Gastrocnemius medialis (tissue), 4 donors: ENCODE measurements at regions not wholly inside any gene's neighbourhood (a gene's known extent, or its start where the extent isn't known, plus 50 kb on each side); places are given as distances from the start of the nearest gene placed in this dataset.

Experiments used
- POLR2A ChIP-seq, 2 donors: fragments of 450-650 bp; IDR thresholded peaks; one replicate each; pipeline ENCODE4 v1.6.1; 2017; ENCODE audit warnings: antibody characterized with exemption in 2 of 2, mild to moderate bottlenecking in 2 of 2, moderate library complexity in 2 of 2
- TF ChIP-seq, protein P1 (sequence below), 5 experiments: fragments of 450-650 bp in 3 of 5; fragments of 200-600 bp in 2 of 5; sonication (generic) in 2 of 5; IDR thresholded peaks in 4 of 5; conservative IDR thresholded peaks in 1 of 5; 1 replicate in 4 of 5; 2 replicates in 1 of 5; pipeline ENCODE4 v1.5.1; 2016 to 2019; ENCODE audit warnings: antibody characterized with exemption in 5 of 5, mild to moderate bottlenecking in 3 of 5, moderate library complexity in 3 of 5

DNA sequence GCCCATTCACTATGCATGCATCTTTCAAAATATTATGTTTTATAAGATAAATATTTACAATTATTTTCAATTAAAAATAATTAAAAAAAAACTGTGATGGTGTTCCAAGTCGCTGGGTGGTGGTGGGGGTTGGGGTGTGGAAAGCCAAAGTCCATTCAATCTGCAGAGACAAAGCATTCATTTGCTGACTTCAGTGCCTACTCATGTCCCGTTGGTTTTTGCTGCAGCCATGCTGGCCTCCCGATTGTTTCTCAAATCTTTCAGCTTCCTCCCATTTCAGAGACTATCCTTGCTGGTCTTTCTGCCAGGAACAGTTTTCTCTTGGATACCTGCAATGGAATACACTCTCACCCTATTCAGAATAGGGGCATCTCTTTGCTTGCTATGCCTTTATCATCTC is 331.5 kb upstream of the NOVA1 start:
- TF ChIP-seq POLR2A (IDR thresholded peaks at IDR 0.05), result no peak
- TF ChIP-seq, protein P1, sequence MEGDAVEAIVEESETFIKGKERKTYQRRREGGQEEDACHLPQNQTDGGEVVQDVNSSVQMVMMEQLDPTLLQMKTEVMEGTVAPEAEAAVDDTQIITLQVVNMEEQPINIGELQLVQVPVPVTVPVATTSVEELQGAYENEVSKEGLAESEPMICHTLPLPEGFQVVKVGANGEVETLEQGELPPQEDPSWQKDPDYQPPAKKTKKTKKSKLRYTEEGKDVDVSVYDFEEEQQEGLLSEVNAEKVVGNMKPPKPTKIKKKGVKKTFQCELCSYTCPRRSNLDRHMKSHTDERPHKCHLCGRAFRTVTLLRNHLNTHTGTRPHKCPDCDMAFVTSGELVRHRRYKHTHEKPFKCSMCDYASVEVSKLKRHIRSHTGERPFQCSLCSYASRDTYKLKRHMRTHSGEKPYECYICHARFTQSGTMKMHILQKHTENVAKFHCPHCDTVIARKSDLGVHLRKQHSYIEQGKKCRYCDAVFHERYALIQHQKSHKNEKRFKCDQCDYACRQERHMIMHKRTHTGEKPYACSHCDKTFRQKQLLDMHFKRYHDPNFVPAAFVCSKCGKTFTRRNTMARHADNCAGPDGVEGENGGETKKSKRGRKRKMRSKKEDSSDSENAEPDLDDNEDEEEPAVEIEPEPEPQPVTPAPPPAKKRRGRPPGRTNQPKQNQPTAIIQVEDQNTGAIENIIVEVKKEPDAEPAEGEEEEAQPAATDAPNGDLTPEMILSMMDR (IDR thresholded peaks at IDR 0.05 in 4 of 5, conservative IDR thresholded peaks at IDR 0.05 in 1 of 5), result no peak
